Esophagus squamous epithelium (tissue), 5 donors: ENCODE measurements at regions not wholly inside any gene's neighbourhood (a gene's known extent, or its start where the extent isn't known, plus 50 kb on each side); places are given as distances from the start of the nearest gene placed in this dataset.

Experiments
- DNase-seq: peaks from one replicate; lab custom pipeline; 2025; lab: John Stamatoyannopoulos, UW
- H3K27ac ChIP-seq, 4 donors: fragments of 200-600 bp; sonication (generic); one replicate each; pipeline ENCODE4 v1.5.1; 2016 to 2019; ENCODE audit warnings: mild to moderate bottlenecking in 1 of 4
- H3K27me3 ChIP-seq, 4 donors: fragments of 200-600 bp; sonication (generic); 1 replicate in 3 of 4; 2 replicates in 1 of 4; pipeline versions ENCODE4 v1.5.1 to v1.6.0; 2017 to 2021; ENCODE audit warnings: antibody characterized with exemption in 1 of 4
- H3K36me3 ChIP-seq, 3 donors: fragments of 200-600 bp; sonication (generic); one replicate each; pipeline ENCODE4 v1.5.1; 2016 to 2019
- H3K4me1 ChIP-seq, 3 donors: fragments of 200-600 bp; sonication (generic); one replicate each; pipeline ENCODE4 v1.5.1; 2017 to 2019
- H3K4me3 ChIP-seq, 4 donors: fragments of 200-600 bp; sonication (generic); 1 replicate in 3 of 4; 2 replicates in 1 of 4; pipeline ENCODE4 v1.5.1; 2016 to 2019; ENCODE audit warnings: mild to moderate bottlenecking in 2 of 4, moderate library complexity in 1 of 4
- H3K9me3 ChIP-seq, 3 donors: fragments of 200-600 bp; sonication (generic); one replicate each; pipeline ENCODE4 v1.5.1; 2016 to 2019
- CTCF ChIP-seq, 6 experiments: fragments of 450-650 bp in 4 of 6; fragments of 200-600 bp in 2 of 6; sonication (generic) in 2 of 6; IDR thresholded peaks; one replicate each; pipeline ENCODE4 v1.5.1; 2016 to 2019; ENCODE audit warnings: antibody characterized with exemption in 6 of 6, mild to moderate bottlenecking in 4 of 6, moderate library complexity in 4 of 6
- POLR2A ChIP-seq, 4 donors: fragments of 450-650 bp; IDR thresholded peaks; one replicate each; pipeline ENCODE4 v1.6.1; 2017; ENCODE audit warnings: antibody characterized with exemption in 4 of 4, mild to moderate bottlenecking in 4 of 4, moderate library complexity in 3 of 4
- WGBS, 2 donors: methylation state at CpG; one replicate each; pipeline ENCODE4 v1.1.5; 2018; 5-methylcytosine and 5-hydroxymethylcytosine counted together
- intact Hi-C: fragments of 100-400 bp; cut with DNase I; formaldehyde crosslinking; loops from one replicate; pipeline ENCODE4 v1.15.0; 2022
- donor health status: DM: yes; HTN: yes; CAD: no.

DNA sequence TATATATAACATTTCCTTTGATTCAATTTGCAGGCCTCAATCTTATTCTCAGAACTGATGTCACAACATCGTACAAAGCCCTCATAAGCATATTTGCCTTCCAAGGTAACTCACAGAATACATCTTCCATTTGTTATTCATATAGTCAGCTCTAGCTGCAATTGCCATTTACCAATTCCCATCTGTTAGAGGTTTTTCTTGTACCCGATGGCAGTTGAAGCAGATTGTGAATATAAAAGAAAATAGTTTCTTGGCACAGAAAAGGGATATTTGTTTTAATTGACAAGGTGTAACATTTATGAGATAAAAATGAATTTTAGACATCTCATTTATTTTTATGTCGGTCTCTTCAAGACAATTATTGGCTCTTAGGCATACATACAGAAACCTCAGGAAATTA is 311.3 kb downstream of the TRIML1 start:
- no peaks in the 10 kb centered on the region for H3K9me3 ChIP-seq
- no peaks in the 10 kb centered on the region for H3K4me1 ChIP-seq
- no peak overlapping the region for H3K4me3 ChIP-seq
- no peak for DNase-seq
- no peaks in the 10 kb centered on the region for H3K36me3 ChIP-seq
- intact Hi-C loops, result no loop called here
- WGBS, 2 donors, result 46 to 68% methylated on average over 3 of the region's 3 CpGs
- H3K27ac ChIP-seq, result no peak overlapping the region
- no peak for TF ChIP-seq CTCF (IDR thresholded peaks at IDR 0.05)
- no peak for TF ChIP-seq POLR2A (IDR thresholded peaks at IDR 0.05)
- no peaks in the 10 kb centered on the region for H3K27me3 ChIP-seq

GRCh38 chr4:188452097-188452496 is 312.9 kb downstream of the TRIML1 start:
- H3K4me3 ChIP-seq, result no peak overlapping the region
- no peaks in the 10 kb centered on the region for H3K36me3 ChIP-seq
- WGBS, 2 donors, result 51 to 63% methylated on average over 11 of the region's 11 CpGs
- H3K27me3 ChIP-seq, result no peaks in the 10 kb centered on the region
- TF ChIP-seq POLR2A (IDR thresholded peaks at IDR 0.05) (no peak), CTCF (IDR thresholded peaks at IDR 0.05) (no peak)
- H3K27ac ChIP-seq, result no peak overlapping the region
- no peaks in the 10 kb centered on the region for H3K9me3 ChIP-seq
- intact Hi-C loops, result no loop called here
- H3K4me1 ChIP-seq, result no peaks in the 10 kb centered on the region
- DNase-seq, result no peak

GRCh38 chr4:188454575-188454974 is 315.3 kb downstream of the TRIML1 start:
- WGBS, 2 donors, result 76 to 77% methylated on average over 3 to 4 of the region's 5 CpGs
- intact Hi-C loops, result no loop called here

DNA sequence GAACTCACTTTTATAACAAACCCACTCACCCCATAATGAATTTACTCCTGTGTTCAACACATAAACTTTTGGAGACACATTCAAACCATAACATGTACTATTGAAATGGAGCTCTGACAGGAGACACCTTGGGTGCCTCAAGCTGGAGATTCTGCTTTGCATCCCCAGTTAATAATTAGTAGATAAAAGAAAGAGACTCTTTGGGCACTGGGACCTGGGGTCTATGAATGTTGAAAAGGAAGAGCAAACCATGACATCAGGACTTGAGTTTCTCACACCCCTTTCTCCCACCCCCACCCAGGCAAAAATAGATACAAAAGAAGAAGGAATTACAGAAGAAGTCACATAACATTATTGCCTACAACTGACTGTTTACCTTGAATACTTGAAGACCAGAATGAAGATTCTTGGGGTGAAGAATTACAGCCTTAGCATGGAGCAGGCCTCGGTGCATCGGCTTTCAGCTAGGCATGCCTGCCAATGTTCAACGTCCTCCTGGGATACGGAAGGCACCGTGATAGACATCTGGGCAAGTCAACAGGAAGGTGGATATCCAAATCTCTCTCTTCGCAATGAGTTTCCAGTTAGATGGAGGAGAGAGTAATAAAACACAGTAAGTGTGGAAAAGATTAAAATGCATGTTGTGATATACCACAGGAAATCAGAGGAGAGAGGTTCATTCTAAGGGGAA is 316.0 kb downstream of the TRIML1 start:
- no peak overlapping the region for H3K4me3 ChIP-seq
- H3K4me1 ChIP-seq, result no peaks in the 10 kb centered on the region
- H3K27ac ChIP-seq, result no peak overlapping the region
- TF ChIP-seq POLR2A (IDR thresholded peaks at IDR 0.05) (no peak), CTCF (IDR thresholded peaks at IDR 0.05) (no peak)
- H3K36me3 ChIP-seq, result no peaks in the 10 kb centered on the region
- 57 to 86% methylated on average over 6 of the region's 6 CpGs for WGBS, 2 donors
- intact Hi-C loops, result no loop called here
- no peak for DNase-seq
- no peaks in the 10 kb centered on the region for H3K9me3 ChIP-seq
- no peaks in the 10 kb centered on the region for H3K27me3 ChIP-seq

More at GRCh38 chr4:188454575-188454974, 315.3 kb downstream of the TRIML1 start:
- no peaks in the 10 kb centered on the region for H3K36me3 ChIP-seq
- DNase-seq, result no peak
- no peak for TF ChIP-seq POLR2A (IDR thresholded peaks at IDR 0.05)
- TF ChIP-seq CTCF (IDR thresholded peaks at IDR 0.05), result no peak
- no peak overlapping the region for H3K27ac ChIP-seq
- no peak overlapping the region for H3K4me3 ChIP-seq
- no peaks in the 10 kb centered on the region for H3K4me1 ChIP-seq
- H3K27me3 ChIP-seq, result no peaks in the 10 kb centered on the region
- no peaks in the 10 kb centered on the region for H3K9me3 ChIP-seq

DNA sequence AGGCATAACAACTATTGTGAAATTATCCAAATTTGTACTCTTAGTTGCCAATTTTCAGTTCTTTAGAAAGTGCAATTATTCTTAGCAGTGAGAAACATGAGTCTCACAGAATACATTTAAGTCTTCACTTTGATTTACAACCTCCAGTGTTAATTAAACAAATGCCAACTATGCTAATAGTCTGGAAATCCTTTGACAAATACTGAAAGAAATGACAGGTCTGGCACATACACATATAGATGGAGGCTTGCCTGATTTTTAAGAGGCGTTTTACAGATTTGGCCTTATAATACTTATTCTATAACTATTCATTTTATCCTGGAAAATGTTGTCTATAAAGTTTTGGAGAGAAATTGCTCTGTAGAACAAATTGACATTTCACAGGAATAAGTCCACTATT is 320.1 kb downstream of the TRIML1 start:
- 24 to 32% methylated on average over 1 of the region's 1 CpG for WGBS, 2 donors
- intact Hi-C loops, result no loop called here
- Histone ChIP-seq H3K4me1 (no peaks in the 10 kb centered on the region), H3K27ac (no peak overlapping the region), H3K27me3 (no peaks in the 10 kb centered on the region), H3K4me3 (no peak overlapping the region), H3K9me3 (no peaks in the 10 kb centered on the region), H3K36me3 (no peaks in the 10 kb centered on the region)
- no peak for TF ChIP-seq CTCF (IDR thresholded peaks at IDR 0.05)
- no peak for TF ChIP-seq POLR2A (IDR thresholded peaks at IDR 0.05)
- no peak for DNase-seq
